Lower leg skin (tissue), 3 donors: ENCODE measurements at regions not wholly inside any gene's neighbourhood (a gene's known extent, or its start where the extent isn't known, plus 50 kb on each side); places are given as distances from the start of the nearest gene placed in this dataset.

ENCODE experiments used
- CTCF ChIP-seq, 3 donors: fragments of 450-650 bp; IDR thresholded peaks; one replicate each; pipeline ENCODE4 v1.5.1; 2016; ENCODE audit warnings: antibody characterized with exemption in 3 of 3, mild to moderate bottlenecking in 3 of 3, moderate library complexity in 2 of 3
- POLR2A ChIP-seq, 2 donors: fragments of 450-650 bp; IDR thresholded peaks; one replicate each; pipeline ENCODE4 v1.6.1; 2016 to 2017; ENCODE audit warnings: antibody characterized with exemption in 2 of 2, mild to moderate bottlenecking in 1 of 2, moderate library complexity in 1 of 2

DNA sequence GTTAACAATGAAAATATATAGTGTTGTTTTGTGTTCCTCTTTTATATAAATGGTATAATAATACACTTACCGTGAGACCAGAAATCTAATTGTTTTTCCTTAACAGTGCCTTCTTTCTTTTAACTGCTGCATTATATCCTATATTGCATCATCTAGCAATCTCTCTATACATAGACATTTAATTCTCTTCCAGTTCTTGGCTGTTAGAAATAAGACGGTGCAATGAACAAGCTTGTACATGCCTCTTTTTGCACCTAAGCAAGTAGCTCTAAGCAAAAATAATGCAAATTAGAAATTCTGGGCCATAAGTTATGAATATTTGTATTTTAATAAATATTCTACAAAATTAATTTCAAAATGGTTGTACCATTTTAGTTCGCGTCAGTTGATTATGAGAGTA lies 55.9 kb upstream of the AHR start:
- TF ChIP-seq CTCF (IDR thresholded peaks at IDR 0.05) (no peak), POLR2A (IDR thresholded peaks at IDR 0.05) (no peak)
